GM13976 (cell line): ENCODE measurements at regions not wholly inside any gene's neighbourhood (a gene's known extent, or its start where the extent isn't known, plus 50 kb on each side); places are given as distances from the start of the nearest gene placed in this dataset.

Source experiments
- DNase-seq: peaks from one replicate; pipeline ENCODE4 v3.0.0; 2012; ENCODE audit warnings: low spot score
- CTCF ChIP-seq: IDR thresholded peaks from 2 replicates; pipeline ENCODE4 v1.5.1; 2012; ENCODE audit warnings: borderline replicate concordance, mild to moderate bottlenecking; ENCODE audit not compliant: insufficient read depth; ENCODE audit errors: extremely low read depth, missing control alignments, control extremely low read depth
- in situ Hi-C: fragments of 300-500 bp; cut with MboI; formaldehyde crosslinking; loops from one replicate; pipeline ENCODE4 v1.12.0; 2022; ENCODE audit warnings: low sequenced_read_pairs, mixed read lengths, inconsistent platforms; ENCODE audit not compliant: unreplicated experiment

- DNase-seq: no peak
- in situ Hi-C loops: no loop called here
- TF ChIP-seq CTCF: no peak
Observed at GRCh38 chr2:226131299-226131784, 668.3 kb downstream of the IRS1 start.

DNA sequence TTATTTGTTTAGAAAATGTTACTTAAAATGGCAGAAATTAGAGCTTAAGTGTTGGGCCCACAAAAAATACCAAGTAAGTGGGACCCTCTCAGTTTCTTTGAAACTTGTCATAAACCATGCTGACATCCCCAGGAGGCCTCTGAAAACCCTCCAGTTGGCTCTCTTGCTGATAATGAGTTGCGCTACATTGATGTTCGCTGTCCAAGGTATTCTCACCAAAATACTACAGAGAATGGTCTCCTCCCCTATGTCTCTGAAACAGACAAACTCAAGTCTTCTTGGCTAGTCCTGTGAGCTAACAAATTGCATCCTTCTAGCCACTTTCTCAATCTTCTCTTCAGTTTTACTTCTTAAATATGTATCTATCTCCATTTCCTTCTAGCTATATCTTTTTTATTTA, 669.4 kb downstream of the IRS1 start:
- no peak for TF ChIP-seq CTCF
- DNase-seq: no peak
- in situ Hi-C loops: no loop called here

GRCh38 chr2:226127682-226128081, 671.9 kb downstream of the IRS1 start:
- DNase-seq: no peak
- no peak for TF ChIP-seq CTCF
- in situ Hi-C loops: no loop called here

DNA sequence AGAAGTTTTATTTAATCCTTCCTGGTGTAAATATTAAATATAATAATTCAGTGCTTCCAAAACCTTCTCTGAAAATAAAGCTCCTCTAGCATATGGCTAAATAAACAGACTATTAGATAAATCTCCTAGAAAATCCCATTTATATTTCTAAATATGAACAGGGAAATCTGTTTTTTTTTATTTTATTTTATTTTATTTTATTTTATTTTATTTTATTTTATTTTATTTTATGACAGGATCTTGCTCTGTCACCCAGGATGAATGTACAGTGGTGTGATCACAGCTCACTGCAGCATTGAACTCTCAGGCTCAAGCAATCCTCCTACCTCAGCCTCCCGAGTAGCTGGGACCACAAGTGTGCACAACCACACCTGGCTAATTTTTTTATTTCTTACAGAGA, 673.5 kb downstream of the IRS1 start:
- TF ChIP-seq CTCF: no peak
- DNase-seq: no peak
- in situ Hi-C loops: no loop called here

DNA sequence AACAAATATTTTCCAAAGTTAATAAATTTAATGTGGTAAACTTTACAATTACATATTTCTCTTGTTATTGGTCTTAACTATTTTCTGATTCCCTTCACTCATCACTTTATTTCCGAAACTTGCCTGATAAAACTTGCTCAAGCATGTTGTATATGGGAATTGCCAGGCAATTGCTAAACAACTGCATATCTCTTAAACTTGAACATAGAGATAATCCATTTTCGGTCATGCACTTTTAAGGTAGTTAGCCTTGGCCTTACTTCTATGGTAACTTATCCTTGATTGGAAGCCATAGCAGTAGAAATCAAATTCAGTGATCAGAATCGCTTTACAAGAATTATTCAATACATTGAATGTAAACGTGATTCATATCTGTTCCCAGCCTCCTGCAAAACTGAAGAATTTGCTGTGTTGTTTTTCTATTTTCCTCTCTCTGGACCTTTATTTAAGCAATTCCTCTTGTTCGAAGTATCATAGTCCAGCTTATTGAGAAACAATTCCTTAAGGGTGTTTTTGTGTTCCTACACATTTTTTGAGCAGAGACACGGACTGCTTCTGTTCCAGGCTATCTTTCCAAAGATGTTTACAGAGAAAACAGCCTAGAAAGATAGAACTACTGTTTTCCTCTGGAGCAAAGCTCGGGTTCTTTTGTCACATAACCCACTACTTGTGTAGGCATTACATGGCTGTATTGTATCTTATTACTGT, 674.3 kb downstream of the IRS1 start:
- TF ChIP-seq CTCF: no peak
- in situ Hi-C loops: no loop called here
- no peak for DNase-seq

DNA sequence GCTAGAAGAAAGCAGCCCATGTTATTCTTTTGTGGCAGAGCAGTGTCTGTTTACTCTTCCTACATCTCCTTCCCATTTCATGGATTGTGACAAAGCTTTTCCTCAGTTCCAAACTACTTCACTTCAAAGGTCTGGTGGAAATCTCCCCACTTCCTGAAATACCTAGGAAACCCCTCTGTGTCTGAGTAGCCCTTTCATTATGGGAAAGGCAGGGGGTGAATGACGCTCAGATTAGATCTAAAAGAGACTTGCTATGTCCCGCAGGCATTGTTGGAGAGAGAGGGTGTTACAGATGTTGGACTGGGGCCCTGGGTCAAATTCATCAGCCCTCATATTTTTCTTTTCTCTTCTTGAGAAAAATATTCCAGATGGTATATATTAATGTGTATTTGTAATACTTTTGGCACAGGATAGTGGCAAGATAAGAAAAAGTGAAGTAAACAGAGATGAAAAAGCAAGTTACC, 675.0 kb downstream of the IRS1 start:
- in situ Hi-C loops: no loop called here
- no peak for TF ChIP-seq CTCF
- no peak for DNase-seq

- no peak for DNase-seq
- TF ChIP-seq CTCF: no peak
- in situ Hi-C loops: no loop called here
Observed at GRCh38 chr2:226123300-226123699, 676.3 kb downstream of the IRS1 start.
